ENCODE measurements at regions not wholly inside any gene's neighbourhood (a gene's known extent, or its start where the extent isn't known, plus 50 kb on each side); places are given as distances from the start of the nearest gene placed in this dataset.

DNA sequence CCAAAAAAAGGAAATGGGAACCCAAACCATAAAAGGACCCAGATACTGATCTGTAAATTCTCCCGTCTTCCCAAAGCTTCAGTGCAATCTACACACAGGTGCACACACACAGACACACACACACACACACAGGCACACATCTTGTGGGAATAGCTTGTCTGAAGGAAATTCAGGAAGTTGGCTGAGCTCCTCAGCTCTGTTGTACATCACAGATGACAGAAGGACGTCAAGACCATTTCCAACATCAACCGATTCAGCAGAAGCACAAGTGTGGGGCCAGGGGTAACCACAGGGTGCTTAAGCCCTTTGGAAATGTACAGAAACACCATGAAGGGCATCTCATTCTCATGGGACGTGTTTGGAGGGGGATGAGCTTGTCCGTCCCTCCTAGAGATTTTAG is 498.1 kb upstream of the PSMD7 start:
- DNase-seq = no peak

DNA sequence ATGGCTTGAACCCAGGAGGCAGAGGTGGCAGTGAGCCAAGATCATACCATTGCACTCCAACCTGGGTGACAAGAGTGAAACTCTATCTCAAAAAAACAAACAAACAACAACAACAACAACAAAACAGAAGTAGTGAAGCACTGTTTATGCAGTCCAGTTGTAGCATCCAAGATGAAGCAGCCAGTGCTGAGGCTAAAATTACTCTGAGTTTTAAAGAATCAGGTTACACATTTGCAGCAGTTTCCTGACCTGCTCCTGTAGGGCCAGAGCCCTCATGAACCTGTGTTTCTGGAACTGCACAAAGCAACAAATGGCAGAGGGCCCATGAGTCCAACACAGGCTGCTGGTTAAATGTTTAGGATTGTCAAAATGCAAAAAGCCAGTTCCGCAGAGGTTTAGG is 499.5 kb upstream of the PSMD7 start:
- no peak for DNase-seq

DNA sequence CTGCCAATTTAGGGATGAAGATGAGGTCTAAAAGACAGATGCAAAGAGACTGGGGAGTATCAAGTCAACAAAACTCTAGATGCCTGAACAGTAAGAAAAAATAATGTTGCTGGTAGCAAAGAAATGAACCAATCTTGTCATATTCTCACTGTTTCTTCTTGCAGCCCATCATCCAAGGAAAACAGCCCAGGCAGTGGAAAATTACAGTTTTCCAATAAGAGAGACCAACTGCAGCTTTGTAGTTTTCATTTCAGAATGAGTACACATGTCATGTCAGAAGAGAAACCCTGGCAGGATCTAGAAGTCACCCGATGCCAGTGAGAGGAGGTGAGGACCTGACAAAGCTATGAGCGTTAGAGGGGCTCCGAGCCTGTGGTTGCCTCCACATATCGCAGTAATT is 500.4 kb upstream of the PSMD7 start:
- no peak for DNase-seq

DNA sequence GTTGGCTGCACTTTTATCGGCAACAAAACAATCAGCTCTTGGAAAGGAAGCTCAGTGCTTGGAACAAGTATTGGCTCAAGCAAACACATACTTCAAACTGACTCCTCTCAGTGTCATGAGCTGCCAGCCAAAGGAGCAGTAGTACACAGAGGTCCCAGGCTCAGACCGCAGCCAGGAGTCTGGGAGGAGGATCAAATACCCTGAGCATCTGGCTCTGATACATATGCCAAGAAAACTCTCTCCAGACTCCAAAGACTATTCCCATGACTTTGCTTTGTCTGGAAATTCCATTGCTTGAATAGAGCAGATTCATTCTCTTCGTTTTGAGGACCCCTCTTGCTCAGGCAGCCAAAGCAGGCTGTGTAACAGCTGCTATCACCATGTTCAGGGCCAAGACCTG is 501.6 kb upstream of the PSMD7 start:
- no peak for DNase-seq

DNA sequence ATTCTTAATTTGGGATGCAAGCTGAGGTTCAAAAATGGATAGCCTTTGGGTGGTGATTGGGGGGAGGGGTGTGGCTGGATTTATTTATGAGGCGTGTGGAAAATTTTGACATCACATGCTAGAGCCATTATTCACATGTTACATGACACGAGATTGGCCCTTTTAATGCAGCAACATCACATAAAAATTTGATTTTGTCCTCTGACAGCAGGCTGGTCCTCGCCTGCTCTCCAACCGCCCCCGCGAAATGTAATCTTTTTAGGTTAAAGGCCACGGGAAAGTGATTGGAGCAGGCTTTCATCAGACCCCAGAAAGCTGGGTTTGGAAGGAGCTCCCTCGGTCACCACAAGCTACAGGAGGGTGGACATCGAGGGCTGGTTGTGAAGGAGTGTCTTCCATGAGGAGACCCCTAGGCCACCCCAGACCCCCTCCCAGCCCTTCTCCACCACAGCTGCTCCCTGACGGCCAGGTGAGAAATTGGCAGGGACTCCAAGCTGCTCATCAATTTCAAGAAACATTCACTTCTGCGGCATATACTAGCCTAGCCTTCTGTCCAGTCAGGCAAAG is 502.7 kb upstream of the PSMD7 start:
- DNase-seq = no peak

DNA sequence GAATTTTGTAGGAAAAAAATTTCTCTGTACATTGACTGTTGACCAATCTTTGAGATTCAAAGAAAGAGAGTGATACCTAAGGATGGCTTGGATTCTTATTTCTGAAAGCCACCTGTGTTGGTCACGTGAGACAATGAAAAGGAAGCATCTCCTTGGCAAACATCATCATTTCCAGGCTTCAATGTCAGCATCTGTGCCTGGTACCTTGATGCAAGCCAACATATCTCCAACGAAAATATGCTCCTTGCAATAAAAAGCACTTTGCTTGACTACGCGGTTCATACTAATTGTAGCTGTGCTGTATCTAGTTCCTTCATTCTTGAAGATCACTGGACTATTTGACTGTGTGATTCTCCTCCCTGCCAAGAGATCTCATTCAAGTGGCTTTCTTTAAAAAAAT is 503.4 kb upstream of the PSMD7 start:
- DNase-seq = no peak

DNA sequence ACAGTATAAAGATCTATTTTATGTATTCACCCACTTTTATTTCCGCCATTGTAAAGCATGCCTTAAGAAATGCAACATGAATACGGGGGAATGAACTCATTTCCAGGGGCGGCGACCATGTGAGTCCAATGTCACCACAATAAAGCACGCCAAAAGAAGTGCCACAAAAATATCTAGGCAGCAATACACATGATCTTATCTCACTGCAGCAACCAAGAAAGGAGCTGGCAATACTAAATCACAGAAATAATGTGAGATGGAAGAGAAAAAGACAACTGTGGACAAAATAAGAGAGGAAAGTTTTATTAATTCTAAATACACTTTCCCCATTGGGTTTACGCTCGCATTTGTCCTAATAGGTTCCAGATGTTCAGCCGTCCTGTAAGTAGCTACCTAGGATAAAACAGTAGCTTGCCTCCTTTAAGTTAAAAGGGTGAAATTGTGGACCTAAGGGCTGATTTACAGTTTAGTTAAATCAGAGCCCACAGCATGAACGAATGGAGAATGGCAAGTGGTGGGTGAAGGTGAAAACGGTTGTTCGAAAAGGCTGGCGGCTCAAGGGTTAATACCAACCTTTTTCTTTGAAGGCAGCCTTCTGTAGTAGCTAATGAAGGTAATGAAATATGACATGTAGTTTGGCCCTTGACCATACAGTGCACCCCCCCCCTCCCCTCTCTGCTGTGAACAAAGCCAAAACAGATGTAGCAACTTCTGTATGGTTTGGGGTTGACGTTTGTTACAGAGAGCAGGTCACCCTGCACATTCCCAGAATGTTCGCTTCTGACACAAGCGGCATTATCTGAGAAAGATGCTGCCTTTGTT is 504.2 kb upstream of the PSMD7 start:
- no peak for DNase-seq

DNA sequence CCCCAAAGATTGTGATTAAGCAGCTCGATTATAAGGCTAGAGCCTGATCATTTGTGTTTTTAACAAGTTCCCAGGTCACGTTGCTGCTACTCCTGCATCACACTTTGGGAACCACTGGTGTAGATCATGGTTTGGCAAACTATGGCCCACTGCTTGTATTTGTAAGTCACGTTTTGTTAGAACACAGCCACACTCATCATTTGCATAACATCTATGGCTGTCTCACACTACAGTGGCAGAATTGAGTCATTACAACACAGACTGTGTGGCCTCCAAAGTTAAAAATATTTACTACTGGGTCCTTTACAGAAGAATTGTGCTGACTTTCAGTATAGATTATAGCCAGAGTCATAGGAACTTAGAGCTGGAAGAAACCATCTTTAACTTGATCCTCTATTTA is 515.3 kb upstream of the PSMD7 start:
- DNase-seq = no peak

DNA sequence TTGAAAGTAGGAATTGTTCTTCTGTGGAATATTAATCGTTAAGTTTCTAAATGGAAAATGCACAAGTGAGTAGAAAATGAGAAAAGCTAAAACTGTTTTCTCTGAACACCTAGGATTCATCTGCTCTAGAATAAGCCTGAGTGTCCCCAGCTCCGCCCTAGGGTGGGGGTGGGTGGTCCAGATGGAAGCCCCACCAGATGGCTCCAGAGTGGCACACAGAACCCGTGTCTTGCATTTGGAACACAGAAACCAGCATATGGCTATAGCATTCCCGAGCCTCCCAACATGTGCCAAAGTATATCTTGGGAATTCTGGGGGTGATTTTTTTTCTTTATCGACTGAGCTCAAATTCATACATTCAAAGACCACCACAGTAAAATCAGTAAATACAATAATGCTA is 517.7 kb upstream of the PSMD7 start:
- no peak for DNase-seq

DNA sequence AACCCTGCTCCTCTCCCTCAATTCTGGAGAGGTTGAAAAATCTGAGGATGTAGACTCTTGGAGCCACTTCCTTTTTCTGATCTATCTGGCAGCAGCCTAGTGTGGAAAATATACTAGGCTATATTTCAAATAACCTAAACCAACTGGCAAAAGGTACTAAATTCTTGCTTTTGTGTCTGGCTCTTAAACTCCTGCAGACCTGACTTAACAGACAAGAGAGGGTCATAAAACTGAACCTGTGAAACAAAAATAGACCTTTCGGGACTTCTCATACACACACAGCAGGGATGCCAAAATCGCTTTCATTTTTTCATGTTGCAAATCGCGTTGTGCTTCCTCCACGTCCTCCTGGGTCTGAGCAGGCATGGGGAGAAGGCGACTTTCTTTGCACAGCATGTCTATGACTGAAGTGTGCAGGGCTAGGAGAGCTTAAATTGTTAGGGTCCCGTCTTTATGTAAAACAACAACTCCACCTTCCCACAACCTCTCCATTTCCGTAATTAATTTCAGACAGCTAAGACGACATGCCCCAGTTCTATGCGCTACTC is 520.7 kb upstream of the PSMD7 start:
- DNase-seq = no peak

DNA sequence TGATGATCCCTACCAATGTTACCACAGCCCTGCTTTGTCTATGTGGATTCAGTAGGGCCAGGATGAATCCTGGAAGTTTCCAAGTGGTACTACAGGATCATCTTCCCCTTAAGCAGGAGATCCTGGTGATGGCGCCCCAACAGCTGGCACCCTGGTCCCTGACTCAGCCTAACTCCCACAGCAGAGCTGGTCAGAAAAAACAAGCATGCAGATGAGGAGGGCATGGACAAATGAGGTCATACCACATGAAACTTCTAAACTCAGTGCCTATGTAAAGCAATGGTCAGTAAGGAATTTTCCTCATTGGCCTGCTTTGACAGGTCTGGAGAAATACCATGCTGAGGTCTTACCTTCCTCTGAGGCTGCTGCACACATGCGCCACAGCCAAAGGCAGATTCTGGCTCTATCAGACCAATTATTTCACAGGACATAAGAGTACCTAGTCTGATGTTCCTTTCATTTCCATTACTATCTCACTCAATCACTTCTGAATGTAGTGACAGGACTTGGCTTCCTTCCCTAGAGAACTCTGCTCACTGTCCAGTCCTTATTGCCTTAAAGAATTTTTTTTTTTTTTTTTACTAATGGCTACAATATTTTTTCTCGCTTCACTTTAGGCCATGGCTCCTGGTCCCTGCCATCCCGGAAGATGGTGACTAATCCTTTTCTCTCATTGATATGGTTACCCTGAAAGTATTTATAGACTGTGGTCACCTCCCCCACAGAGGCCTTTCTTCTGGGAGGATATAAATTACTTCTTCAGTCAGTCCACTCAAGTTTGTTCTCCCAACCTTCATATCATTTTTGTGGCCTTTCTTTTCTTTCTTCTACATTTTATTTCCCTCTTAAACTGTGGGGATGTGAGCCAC is 525.2 kb upstream of the PSMD7 start:
- no peak for DNase-seq

DNA sequence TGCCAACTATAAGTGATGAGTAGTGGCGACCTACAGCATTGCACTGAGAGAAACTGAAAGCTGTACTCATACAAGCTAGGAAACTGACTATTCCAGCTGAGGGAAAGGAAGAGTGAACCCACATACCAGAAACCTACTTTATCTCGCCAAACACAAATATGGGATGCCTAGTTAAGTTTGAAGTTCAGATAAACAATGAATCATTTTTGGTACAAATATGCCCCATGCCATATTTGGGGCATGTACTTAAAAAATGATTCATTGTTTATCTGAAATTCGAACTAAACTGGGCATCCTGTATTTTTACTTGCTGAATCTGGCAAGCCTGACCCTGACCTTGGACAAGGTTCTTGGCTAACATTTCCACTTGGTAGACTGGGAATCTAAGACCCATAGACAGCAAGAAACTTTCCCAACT is 527.8 kb upstream of the PSMD7 start:
- no peak for DNase-seq

DNA sequence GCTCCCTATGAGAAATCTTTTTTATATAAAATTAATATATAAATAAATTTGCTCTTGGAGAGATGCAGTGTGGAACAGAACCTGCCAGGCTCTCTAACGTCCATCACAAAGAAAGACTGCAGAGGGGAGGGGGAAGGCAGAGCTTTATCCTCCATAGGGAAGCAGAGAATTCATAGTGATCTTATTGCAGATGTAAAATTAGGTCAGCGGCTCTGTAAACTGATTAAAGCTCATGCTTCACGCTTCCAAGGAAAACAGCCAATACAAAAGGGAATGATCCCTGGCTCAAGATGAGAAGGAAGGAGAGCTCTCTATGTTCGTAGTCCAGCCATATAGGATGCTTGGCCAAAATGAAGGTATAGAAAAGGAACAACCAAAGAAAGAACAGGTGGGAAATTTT is 532.3 kb upstream of the PSMD7 start:
- no peak for DNase-seq

DNA sequence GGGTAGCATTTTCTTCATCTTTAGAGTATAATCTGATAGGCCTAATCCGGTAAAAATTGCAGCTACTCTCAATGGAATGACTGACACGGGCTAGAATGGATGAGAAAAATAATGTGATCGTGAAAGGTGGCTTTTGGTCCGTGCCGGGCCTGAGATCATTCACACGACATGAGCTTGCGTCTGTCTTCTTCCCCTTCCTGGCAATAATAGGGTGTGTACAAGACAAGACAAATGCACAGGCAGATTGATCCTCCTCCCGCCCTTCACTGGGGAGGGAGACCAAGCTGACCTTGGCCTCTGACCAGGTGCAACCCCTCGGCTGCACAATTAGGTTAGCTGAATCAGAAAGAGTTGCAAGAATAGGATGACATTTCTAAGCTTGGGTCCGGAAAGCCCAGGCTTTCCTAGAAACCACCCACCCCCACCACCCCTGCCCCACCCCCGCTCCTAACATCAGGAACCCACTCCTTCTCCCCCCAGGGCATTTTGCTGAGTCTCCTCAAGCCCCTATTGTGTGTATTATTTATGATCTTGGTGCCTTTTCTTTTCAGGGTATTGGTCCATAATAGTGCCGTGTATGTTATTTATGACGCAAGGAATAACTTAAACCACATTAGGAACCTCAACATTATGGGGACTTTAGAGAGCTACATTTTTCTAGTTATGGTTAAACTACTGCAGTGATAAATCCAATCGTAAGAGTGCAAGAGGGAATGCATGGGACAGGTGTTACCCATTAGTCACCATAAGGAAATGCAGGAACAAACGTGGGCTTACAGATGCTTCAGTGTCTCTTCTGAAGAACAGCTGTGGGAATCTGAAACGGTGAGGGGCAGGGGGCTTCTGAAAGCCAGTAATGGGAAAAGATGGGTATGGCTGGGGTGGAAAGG is 540.1 kb upstream of the PSMD7 start:
- DNase-seq = no peak

DNA sequence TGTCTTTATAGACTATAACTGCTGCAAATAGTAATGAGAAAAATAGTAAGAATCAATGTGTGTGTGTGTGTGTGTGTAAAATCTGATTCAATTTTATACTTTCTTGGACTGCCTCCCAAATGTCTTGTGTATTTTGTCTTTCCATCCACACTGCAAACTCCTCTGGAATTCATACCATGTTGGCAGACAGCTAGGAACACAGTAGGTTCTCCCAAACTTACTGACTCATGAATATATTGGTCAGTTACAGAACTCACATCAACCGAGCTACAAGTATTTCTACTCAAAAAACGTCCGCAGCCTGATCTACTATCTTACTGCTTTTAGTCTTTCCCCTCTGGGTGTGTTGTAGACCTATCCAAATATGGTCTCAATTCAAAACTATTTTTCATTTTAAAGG is 542.7 kb upstream of the PSMD7 start:
- DNase-seq = no peak

DNA sequence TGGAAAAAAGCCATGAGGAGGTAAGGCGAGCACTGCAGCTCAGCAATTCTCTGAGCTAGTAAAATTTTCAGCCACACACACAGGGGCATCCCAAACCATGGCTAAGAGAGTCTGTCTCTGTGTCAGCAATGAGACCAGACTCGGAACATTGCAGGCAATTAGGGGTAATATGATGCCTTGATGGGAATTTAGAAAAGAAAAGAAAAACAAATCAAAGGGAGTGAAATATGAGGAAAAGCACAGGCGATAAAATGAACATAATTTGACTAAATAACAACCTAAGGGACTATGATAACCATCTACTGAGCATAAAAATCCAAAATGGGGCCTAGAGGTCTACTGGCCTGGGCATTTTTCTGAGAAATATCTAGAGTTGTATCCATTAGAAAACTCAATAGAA is 546.0 kb upstream of the PSMD7 start:
- DNase-seq = no peak

DNA sequence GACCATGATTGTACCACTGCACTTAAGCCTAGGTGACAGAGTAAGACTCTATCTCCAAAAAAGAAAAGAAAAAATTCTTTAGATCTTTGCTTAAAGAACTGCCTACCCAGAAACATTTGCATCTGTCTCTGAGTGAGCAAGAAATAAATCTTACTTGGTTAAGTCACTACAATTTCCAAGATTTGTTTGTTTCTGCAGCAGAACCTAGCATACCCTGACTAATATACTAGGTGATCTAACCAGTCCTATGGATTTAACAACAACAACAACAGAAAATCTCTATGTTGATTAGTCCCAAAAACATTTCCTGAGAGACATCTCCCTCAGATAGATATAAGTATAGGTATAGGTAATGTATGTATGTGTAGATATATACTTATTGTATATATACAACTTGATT is 549.3 kb upstream of the PSMD7 start:
- DNase-seq = no peak

DNA sequence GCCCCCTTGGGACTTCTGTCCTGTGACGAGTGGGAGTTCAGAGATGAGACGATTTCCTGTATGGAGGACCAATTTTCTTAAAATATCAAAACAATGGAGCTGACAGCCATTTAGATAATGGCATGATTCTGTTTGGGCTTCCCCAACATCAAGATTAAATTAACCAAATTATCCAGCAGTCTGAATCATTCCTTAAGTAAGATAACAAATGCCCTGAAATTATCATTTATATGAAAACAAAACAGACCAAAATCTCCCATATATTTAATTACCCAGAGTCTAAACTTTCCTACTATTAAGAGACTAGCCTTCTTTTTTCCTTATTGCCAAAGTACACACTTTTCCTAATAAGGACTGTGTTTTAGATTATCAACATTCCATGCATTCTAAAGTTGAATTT is 550.1 kb upstream of the PSMD7 start:
- DNase-seq = no peak

DNA sequence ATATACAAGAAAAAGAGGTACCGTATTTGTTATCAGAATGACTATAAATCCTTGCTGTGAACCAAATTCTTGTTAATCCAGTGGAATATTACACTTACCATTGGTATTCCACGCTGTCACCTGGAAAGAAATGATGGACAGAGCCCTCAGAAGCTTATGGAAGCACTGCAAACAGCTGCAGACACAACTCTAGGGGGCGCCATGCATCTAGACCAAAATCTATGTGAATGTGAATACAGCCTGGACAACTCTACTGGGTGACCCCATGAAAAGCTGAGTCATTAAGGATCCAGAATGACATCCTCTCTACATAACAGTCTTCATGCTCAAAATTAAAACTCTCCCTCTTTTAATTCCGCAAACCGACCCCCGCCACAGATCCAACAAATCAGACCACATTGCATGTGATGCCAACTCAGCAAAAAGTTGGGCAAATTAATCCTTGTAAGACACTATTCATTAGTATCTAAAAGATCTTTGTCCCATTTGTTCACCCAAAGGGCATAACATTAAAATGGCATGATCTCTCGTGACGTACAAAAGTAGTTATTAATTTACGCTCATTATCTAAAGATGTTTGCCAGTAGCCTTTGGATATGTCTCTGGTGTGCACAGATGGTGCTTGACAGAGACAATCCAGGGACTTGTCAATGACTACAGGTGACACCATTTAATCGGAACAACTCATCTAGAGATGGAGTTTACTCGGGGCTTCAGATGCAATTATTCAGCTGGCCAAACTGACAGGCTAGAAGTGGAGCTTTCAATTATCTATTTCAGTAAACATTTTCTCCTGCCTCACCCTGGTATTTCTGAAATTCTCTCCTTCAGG is 552.7 kb upstream of the PSMD7 start:
- no peak for DNase-seq

DNA sequence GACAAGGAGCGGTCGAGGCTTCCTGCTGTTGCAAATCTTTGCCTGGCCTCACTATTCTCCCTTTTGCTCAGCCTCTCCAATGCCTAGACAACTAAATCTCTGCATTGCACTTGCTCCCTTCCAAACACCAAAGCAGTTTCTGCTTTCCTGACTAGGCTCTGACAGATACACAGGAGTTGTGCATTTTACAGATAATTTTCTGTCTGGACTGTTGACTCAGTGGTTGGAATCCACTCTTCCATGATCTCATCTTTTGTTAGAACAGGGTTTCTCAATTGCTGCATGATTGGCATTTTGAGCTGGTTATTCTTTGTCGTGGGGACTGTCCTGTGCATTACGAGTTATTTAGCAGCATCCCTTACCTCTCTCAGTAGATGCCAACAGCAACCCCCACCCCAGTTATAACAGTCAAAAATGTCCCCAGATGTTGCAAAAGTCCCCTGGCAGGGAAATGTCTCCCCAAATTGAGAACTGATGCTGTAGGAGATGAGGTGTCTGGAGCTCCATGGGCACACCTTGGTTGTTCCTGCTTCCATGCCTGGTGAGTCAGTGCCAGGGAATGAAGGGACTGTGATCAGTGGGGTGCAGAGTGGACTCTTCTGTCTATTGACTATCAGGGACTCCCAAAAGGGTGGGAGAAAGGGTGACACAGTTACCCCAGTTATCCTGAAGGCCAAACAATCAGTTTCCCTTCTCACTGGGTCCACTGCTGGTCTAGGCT is 557.4 kb upstream of the PSMD7 start:
- no peak for DNase-seq

DNA sequence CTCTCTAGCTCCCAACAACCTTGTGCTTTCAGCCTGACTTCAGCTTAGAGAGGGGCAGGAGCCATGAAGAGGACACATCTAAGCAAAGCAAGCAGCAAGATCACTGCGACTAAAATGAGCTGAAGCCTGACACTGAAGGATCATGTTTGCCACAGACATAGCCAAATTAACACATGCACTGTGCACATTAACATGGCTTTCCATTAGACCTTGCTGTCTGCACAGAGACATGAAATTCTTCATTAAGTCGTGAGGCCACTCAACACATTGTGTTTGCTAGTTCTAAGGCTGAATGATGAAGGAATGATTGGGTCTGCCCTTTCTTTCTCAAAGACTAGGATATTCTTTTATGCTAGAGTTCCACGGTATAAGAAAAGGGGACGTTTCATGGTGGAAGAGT is 558.3 kb upstream of the PSMD7 start:
- DNase-seq = no peak

Data from CD4-positive, alpha-beta T cell treated with Interleukin-21 for 1 hour (primary cell).